H9 (cell line): ENCODE measurements at regions not wholly inside any gene's neighbourhood (a gene's known extent, or its start where the extent isn't known, plus 50 kb on each side); places are given as distances from the start of the nearest gene placed in this dataset.
"Not testable (repeated sequence)": the region's sequence is repeated elsewhere in the genome, so short reads cannot be mapped to it uniquely, and the experiment has no call there.

Experiments
- DNase-seq: peaks from one replicate; pipeline ENCODE4 v3.0.0-alpha.2; 2017
- H2AFZ ChIP-seq: one replicate; pipeline ENCODE4 v1.6.1; 2013; ENCODE audit warnings: mild to moderate bottlenecking, low read length, control low read depth, moderate library complexity
- H2AK5ac ChIP-seq: 2 replicates; pipeline ENCODE4 v1.6.1; 2013; ENCODE audit warnings: low read length, control low read depth, mixed read lengths; ENCODE audit not compliant: insufficient read length
- H2BK120ac ChIP-seq: one replicate; pipeline ENCODE4 v1.6.1; 2013; ENCODE audit warnings: low read depth, mild to moderate bottlenecking, low read length, control low read depth, inconsistent platforms; ENCODE audit not compliant: poor library complexity, severe bottlenecking
- H2BK12ac ChIP-seq: 2 replicates; pipeline ENCODE4 v1.6.1; 2013; ENCODE audit warnings: low read length, control low read depth, mixed read lengths, low read depth; ENCODE audit not compliant: insufficient read length
- H2BK15ac ChIP-seq: 2 replicates; pipeline ENCODE4 v1.6.1; 2013; ENCODE audit warnings: low read depth, low read length, control low read depth
- H2BK20ac ChIP-seq: one replicate; pipeline ENCODE4 v1.6.1; 2013; ENCODE audit warnings: low read depth, mild to moderate bottlenecking, low read length, control low read depth, inconsistent platforms; ENCODE audit not compliant: poor library complexity, severe bottlenecking
- H2BK5ac ChIP-seq: 2 replicates; pipeline ENCODE4 v1.6.1; 2013; ENCODE audit warnings: low read length, control low read depth, mixed read lengths; ENCODE audit not compliant: insufficient read length
- H3K14ac ChIP-seq: 2 replicates; pipeline ENCODE4 v1.6.1; 2013; ENCODE audit warnings: low read length, control low read depth; ENCODE audit not compliant: insufficient read depth
- H3K18ac ChIP-seq: 2 replicates; pipeline ENCODE4 v1.6.1; 2013; ENCODE audit warnings: low read depth, mild to moderate bottlenecking, mixed read lengths, low read length, control low read depth; ENCODE audit not compliant: insufficient read length
- H3K23ac ChIP-seq: 2 replicates; pipeline ENCODE4 v1.6.1; 2013; ENCODE audit warnings: low read length, control low read depth, mixed read lengths, low read depth; ENCODE audit not compliant: insufficient read length
- H3K23me2 ChIP-seq: 2 replicates; pipeline ENCODE4 v1.6.1; 2013; ENCODE audit warnings: low read depth, mild to moderate bottlenecking, mixed read lengths, low read length, control low read depth; ENCODE audit not compliant: insufficient read length, poor library complexity, severe bottlenecking
- H3K27ac ChIP-seq: 2 replicates; pipeline ENCODE4 v1.5.1; 2013; ENCODE audit warnings: low read length, control low read depth, mixed read lengths, low read depth; ENCODE audit not compliant: insufficient read length
- H3K27me3 ChIP-seq: 2 replicates; pipeline ENCODE4 v1.6.1; 2013; ENCODE audit warnings: low read length, control low read depth, inconsistent platforms; ENCODE audit not compliant: insufficient read depth
- H3K4ac ChIP-seq: 2 replicates; pipeline ENCODE4 v1.6.1; 2013; ENCODE audit warnings: low read depth, mild to moderate bottlenecking, control low read depth, inconsistent platforms, low read length, moderate library complexity
- H3K4me1 ChIP-seq: 2 replicates; pipeline ENCODE4 v1.6.1; 2013; ENCODE audit warnings: low read length, control low read depth, inconsistent platforms; ENCODE audit not compliant: insufficient read depth
- H3K4me2 ChIP-seq: 2 replicates; pipeline ENCODE4 v1.6.1; 2013; ENCODE audit warnings: low read length, control low read depth, mixed read lengths; ENCODE audit not compliant: insufficient read length, insufficient read depth
- H3K56ac ChIP-seq: 2 replicates; pipeline ENCODE4 v1.6.1; 2013; ENCODE audit warnings: low read depth, mild to moderate bottlenecking, mixed read lengths, low read length, control low read depth; ENCODE audit not compliant: insufficient read length
- H3K79me1 ChIP-seq: 2 replicates; pipeline ENCODE4 v1.6.1; 2013; ENCODE audit warnings: low read depth, mild to moderate bottlenecking, moderate library complexity, low read length, control low read depth, inconsistent platforms; ENCODE audit not compliant: insufficient read depth, poor library complexity, severe bottlenecking
- H3K79me2 ChIP-seq: 2 replicates; pipeline ENCODE4 v1.6.1; 2013; ENCODE audit warnings: low read length, control low read depth, inconsistent platforms; ENCODE audit not compliant: insufficient read depth
- H3K9ac ChIP-seq: 2 replicates; pipeline ENCODE4 v1.6.1; 2013; ENCODE audit warnings: low read length, control low read depth, mixed read lengths; ENCODE audit not compliant: insufficient read length; ENCODE audit errors: extremely low read depth
- H3K9me3 ChIP-seq: one replicate; pipeline ENCODE4 v1.6.1; 2013; ENCODE audit warnings: low read depth, low read length, inconsistent platforms; ENCODE audit not compliant: control insufficient read depth
- H3T11ph ChIP-seq: one replicate; pipeline ENCODE4 v1.6.1; 2013; ENCODE audit warnings: mild to moderate bottlenecking, low read length, control low read depth, inconsistent platforms
- H4K20me1 ChIP-seq: one replicate; pipeline ENCODE4 v1.6.1; 2013; ENCODE audit not compliant: control insufficient read depth, insufficient read length, insufficient read depth
- H4K5ac ChIP-seq: 2 replicates; pipeline ENCODE4 v1.6.1; 2013; ENCODE audit warnings: low read depth, mild to moderate bottlenecking, mixed read lengths, low read length, control low read depth; ENCODE audit not compliant: insufficient read length
- H4K8ac ChIP-seq: replicated peaks from 2 replicates; pipeline ENCODE4 v1.6.1; 2013; ENCODE audit warnings: low read length, control low read depth, mixed read lengths, low read depth; ENCODE audit not compliant: insufficient read length
- H4K91ac ChIP-seq: 2 replicates; pipeline ENCODE4 v1.6.1; 2013; ENCODE audit warnings: low read depth, mild to moderate bottlenecking, moderate library complexity, mixed read lengths, low read length, control low read depth; ENCODE audit not compliant: insufficient read length
- H3K27ac Mint-ChIP-seq, 3 experiments: 2 replicates in 2 of 3; 3 replicates in 1 of 3; pipeline ENCODE4 v1.8.0; 2020 to 2021; ENCODE audit warnings: mixed read lengths in 3 of 3, mild to moderate bottlenecking in 1 of 3, moderate library complexity in 1 of 3
- H3K27me3 Mint-ChIP-seq: 2 replicates; pipeline ENCODE4 v1.8.0; 2021; ENCODE audit warnings: low read depth, mild to moderate bottlenecking, moderate library complexity, mixed read lengths
- H3K36me3 Mint-ChIP-seq, 3 experiments: 2 replicates in 2 of 3; 3 replicates in 1 of 3; pipeline ENCODE4 v1.8.0; 2020 to 2021; ENCODE audit warnings: low read depth in 3 of 3, mixed read lengths in 3 of 3; ENCODE audit not compliant: insufficient read depth in 1 of 3
- H3K4me1 Mint-ChIP-seq, 2 experiments: 2 replicates each; pipeline ENCODE4 v1.8.0; 2020; ENCODE audit warnings: mixed read lengths in 2 of 2
- H3K4me3 Mint-ChIP-seq, 2 experiments: 2 replicates in 1 of 2; 3 replicates in 1 of 2; pipeline ENCODE4 v1.8.0; 2020 to 2021; ENCODE audit warnings: mild to moderate bottlenecking in 2 of 2, mixed read lengths in 2 of 2, moderate library complexity in 1 of 2
- H3K9me3 Mint-ChIP-seq, 2 experiments: 2 replicates in 1 of 2; 3 replicates in 1 of 2; pipeline ENCODE4 v1.8.0; 2020; ENCODE audit warnings: mild to moderate bottlenecking in 2 of 2, mixed read lengths in 2 of 2, moderate library complexity in 1 of 2
- CTCF ChIP-seq: fragments of 200-600 bp; sonication (generic); conservative IDR thresholded peaks from 3 replicates; pipeline ENCODE4 v1.8.0; 2021; ENCODE audit warnings: antibody characterized with exemption, mild to moderate bottlenecking
- WGBS: extraction: QIAGEN DNeasy Blood & Tissue Kit; methylation state at CpG from one replicate; pipeline ENCODE4 v1.1.7; 2013; ENCODE audit warnings: missing lambda C conversion rate, low lambda C conversion rate, mixed read lengths; ENCODE audit not compliant: insufficient read length; ENCODE audit errors: extremely low coverage; 5-methylcytosine and 5-hydroxymethylcytosine counted together

GRCh38 chr6:51184046-51184445 is 365.4 kb downstream of the TFAP2B start:
- H3K56ac ChIP-seq = no peak overlapping the region
- no peaks in the 10 kb centered on the region for H3K4me1 Mint-ChIP-seq
- no peak overlapping the region for H3K9ac ChIP-seq
- H3T11ph ChIP-seq = no peak overlapping the region
- H2AK5ac ChIP-seq = no peak overlapping the region
- no peak overlapping the region for H2BK20ac ChIP-seq
- no peak overlapping the region for H4K5ac ChIP-seq
- H3K4me1 ChIP-seq = no peaks in the 10 kb centered on the region
- H3K14ac ChIP-seq = no peak overlapping the region
- H3K18ac ChIP-seq = no peak overlapping the region
- TF ChIP-seq CTCF = no peak
- H3K23ac ChIP-seq = no peak overlapping the region
- no peaks in the 10 kb centered on the region for H3K79me2 ChIP-seq
- no CpG with 5 or more reads among the region's 1 CpG for WGBS
- no peaks in the 10 kb centered on the region for H3K27me3 ChIP-seq
- no peaks in the 10 kb centered on the region for H3K36me3 Mint-ChIP-seq
- H4K20me1 ChIP-seq = no peaks in the 10 kb centered on the region
- H3K4me2 ChIP-seq = no peak overlapping the region
- no peak for DNase-seq
- H4K91ac ChIP-seq = no peak overlapping the region
- H3K27ac ChIP-seq = no peak overlapping the region
- H3K9me3 Mint-ChIP-seq = peaks cover 0 to 6% of the 10 kb centered on the region in 2 experiments; a peak in 4 of 5 replicates
- H2AFZ ChIP-seq = no peak overlapping the region
- H2BK5ac ChIP-seq = no peak overlapping the region
- H4K8ac ChIP-seq = no peak overlapping the region
- no peak overlapping the region for H2BK120ac ChIP-seq
- H3K23me2 ChIP-seq = no peaks in the 10 kb centered on the region
- H3K9me3 ChIP-seq = no peaks in the 10 kb centered on the region
- no peaks in the 10 kb centered on the region for H3K79me1 ChIP-seq
- H2BK12ac ChIP-seq = no peak overlapping the region
- H3K27me3 Mint-ChIP-seq = peaks cover under 1% of the 10 kb centered on the region; the same call in 1 of the 2 replicates
- no peak overlapping the region for H3K4me3 Mint-ChIP-seq
- no peak overlapping the region for H3K27ac Mint-ChIP-seq
- no peak overlapping the region for H2BK15ac ChIP-seq
- H3K4ac ChIP-seq = no peak overlapping the region

- not testable (repeated sequence) for H3K27ac ChIP-seq, H3K79me1 ChIP-seq, H3K9ac ChIP-seq, H3K4me1 ChIP-seq, H2BK5ac ChIP-seq, DNase-seq, H2BK12ac ChIP-seq, H3K79me2 ChIP-seq, H3K27ac Mint-ChIP-seq, H4K91ac ChIP-seq, H3K4me2 ChIP-seq, H3K9me3 ChIP-seq, H3K27me3 Mint-ChIP-seq, H3K4me3 Mint-ChIP-seq, H3K4me1 Mint-ChIP-seq, H4K8ac ChIP-seq, H2BK20ac ChIP-seq, H2BK120ac ChIP-seq, H3K36me3 Mint-ChIP-seq, H3T11ph ChIP-seq, H4K5ac ChIP-seq, H3K27me3 ChIP-seq, H2AFZ ChIP-seq, H4K20me1 ChIP-seq, H2AK5ac ChIP-seq, H3K14ac ChIP-seq, H3K56ac ChIP-seq, H3K23me2 ChIP-seq, H3K4ac ChIP-seq, H3K23ac ChIP-seq, H2BK15ac ChIP-seq, H3K18ac ChIP-seq
- no CpG with 5 or more reads among the region's 7 CpGs for WGBS
- H3K9me3 Mint-ChIP-seq = peaks cover 18 to 20% of the 10 kb centered on the region in 2 experiments
Measured at GRCh38 chr6:51193163-51193562, 374.5 kb downstream of the TFAP2B start.
